ENCODE measurements at regions not wholly inside any gene's neighbourhood (a gene's known extent, or its start where the extent isn't known, plus 50 kb on each side); places are given as distances from the start of the nearest gene placed in this dataset.

DNA sequence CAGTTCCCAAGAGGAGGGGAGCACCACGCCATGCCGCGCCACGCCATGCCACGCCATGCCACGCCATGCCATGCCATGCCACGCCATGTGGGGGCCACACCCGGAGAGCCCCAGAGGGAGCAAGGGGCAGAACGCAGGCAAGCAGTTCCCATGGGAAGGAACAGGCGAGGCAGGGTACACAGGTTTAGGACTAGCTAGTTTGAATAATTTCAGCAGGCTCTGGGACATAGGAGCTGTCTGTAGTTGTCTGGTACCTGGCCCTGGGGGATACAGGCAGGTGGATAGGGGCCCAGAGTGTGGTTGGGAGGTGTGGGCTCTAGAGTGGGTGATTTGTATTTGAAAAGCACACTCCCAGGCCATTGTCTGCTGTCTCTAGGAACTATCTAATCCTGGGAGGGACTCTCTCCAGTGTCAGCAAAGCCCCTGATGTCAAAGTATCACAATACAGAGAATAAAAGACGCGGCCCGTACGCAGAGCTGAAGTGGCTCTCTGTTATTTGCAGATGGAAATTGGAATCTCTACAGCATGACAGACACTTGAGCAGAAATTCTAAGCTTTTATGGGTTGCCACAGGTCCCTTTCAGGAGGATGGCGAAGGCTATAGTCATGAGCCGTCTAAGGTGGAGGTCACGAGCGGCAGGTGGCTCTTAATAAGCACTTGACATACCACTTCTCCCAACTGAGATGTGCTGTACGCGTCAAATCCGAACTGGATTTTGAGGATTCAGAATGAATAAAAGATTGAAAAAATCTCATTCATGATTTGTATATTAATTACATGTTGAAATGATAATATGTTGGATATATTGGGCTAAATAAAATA, 220.8 kb upstream of the TNRC6C start:
- DNase-seq, result no peak

DNA sequence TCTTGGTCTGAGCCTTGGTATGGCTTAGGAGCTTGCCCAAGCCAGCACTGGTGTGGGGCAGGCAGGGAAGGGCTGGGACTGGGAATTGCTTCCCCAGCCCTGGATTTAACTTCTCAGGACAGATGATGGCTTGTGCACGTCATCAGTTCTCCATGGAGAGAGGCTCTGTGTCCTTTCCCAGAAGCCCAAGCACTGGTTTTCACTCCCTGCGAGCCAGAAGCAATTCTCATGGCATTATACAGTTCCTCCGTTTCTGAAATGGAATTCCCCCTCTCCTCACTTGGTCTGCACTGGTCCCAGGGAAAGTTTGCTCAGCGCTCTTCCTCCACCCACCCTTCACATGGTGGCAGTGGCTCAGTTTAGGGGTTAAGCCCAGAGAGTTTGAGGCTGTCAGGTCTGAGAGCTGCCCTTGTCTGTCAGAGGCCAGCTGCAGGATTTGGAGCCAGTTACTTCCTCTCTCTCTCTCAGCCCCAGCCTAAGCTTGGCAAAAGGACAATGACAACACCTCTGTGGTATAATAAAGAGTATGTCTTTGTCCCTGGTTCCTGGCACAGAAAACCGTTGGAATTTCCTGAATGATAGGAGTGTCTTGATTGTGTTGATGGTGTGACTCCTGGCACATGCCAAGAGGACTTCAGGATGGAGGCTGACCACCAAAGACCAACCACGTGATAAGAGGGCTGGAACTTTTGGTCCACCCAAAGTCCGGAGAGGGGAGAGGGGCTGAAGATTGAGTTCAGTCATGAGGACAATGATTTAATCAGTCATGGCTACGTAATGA, 219.6 kb upstream of the TNRC6C start:
- no peak for DNase-seq

DNA sequence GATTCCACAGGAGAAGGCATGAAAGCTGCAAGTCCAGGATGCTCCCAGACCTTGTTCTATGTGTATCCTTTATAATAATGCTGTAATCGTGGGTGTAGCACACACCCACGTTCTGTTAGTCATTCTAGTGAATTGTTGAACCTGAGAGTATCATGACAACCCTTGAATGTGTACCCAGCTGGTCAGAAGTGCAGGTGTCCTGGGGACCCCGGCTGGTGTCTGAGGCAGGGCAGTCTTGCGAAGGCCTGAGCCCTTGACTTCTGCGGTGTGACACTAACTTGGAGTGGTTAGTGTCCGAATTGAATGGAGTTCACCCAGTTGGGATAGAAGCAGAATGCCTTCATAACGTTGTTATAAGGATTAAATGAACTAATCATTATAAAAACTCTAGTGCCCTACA, 218.0 kb upstream of the TNRC6C start:
- DNase-seq, result no peak

GRCh38 chr17:77741109-77741508, 217.4 kb upstream of the TNRC6C start:
- DNase-seq, result peak; percentile 4

DNA sequence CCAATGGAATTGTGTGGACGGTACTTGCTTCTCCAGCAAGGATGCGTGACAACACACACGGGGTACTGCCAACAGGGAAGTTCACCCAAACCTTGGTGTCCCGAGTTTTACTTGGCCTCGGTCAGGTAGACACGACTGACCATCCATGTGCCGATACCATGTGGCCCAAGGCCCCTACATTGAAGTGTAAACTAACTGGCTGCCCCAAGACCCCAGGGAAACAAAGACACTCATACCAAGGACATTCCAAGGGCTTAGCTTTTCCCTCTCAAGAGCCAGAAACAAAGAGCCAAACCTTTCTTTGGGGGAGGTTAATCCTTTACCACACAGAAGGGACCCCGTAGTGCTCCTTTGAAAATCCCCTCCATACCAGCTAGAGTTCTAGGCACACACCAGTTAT, 215.9 kb upstream of the TNRC6C start:
- no peak for DNase-seq

GRCh38 chr17:77744066-77744988, 214.2 kb upstream of the TNRC6C start:
- DNase-seq, result no peak

DNA sequence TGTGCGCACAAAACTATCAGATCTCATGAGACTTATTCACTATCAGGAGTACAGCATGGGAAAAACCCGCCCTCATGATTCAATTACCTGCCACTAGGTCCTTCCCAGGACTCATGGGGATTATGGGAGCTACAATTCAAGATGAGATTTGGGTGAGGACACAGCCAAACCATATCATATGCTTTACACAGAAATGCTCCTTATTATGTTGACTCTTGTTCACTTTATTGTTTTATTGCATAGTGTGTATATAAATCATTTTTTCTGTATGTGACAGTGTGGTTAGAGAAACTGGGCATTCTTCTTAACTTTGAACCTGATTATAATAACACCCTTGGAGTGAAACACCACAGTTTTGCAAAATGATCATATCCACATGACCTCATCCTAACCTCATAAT, 212.8 kb upstream of the TNRC6C start:
- DNase-seq, result no peak

- no peak for DNase-seq
Observed at GRCh38 chr17:77746393-77746792, 212.1 kb upstream of the TNRC6C start.

GRCh38 chr17:77746896-77747554, 211.5 kb upstream of the TNRC6C start:
- DNase-seq, result no peak

- DNase-seq, result no peak
Observed at GRCh38 chr17:77748436-77748835, 210.1 kb upstream of the TNRC6C start.

DNA sequence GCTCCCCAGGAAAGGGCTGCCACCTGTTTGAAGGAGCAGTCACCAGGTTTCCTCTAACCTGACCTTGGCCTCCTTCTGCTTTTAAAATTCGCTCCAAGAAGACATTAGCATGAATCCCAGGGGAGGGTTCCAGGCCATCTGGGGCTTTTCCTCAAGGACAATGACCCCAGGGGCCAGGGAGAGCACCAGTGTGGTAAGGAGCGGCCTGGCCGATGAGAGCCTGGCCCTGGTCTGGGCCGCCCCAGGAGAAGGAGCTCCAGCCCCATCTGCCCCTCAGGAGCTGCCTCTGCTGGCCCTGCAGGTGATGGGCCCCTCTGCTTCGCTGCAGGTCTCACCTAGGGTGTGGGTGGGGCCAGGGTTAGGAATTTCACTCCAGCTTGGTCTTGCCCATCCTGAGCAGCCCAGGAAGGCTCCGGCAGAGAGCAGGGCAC, 209.2 kb upstream of the TNRC6C start:
- no peak for DNase-seq

- no peak for DNase-seq
Observed at GRCh38 chr17:77749989-77750388, 208.5 kb upstream of the TNRC6C start.

GRCh38 chr17:77750427-77751043, 208.0 kb upstream of the TNRC6C start:
- DNase-seq, result no peak

DNA sequence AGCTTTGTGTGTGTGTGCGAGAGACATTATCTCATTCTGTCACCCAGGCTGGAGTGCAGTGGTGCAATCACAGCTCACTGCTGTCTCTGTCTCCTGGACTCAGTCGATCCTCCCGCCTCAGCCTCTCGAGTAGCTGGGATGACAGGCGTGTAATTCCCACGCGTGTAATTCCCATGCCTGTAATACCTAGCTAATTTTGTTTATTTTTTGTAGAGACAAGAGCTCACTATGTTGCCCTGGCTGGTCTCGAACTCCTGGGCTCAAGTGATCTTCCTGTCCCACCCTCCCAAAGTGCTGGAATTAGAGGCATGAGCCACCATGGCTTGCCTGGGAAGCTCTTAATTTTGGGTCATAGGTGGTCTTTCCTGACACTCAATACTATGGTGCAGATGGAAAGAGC, 205.3 kb upstream of the TNRC6C start:
- DNase-seq, result no peak

- DNase-seq, result no peak
Observed at GRCh38 chr17:77753691-77754245, 204.7 kb upstream of the TNRC6C start.

GRCh38 chr17:77754956-77755355, 203.5 kb upstream of the TNRC6C start:
- DNase-seq, result no peak

DNA sequence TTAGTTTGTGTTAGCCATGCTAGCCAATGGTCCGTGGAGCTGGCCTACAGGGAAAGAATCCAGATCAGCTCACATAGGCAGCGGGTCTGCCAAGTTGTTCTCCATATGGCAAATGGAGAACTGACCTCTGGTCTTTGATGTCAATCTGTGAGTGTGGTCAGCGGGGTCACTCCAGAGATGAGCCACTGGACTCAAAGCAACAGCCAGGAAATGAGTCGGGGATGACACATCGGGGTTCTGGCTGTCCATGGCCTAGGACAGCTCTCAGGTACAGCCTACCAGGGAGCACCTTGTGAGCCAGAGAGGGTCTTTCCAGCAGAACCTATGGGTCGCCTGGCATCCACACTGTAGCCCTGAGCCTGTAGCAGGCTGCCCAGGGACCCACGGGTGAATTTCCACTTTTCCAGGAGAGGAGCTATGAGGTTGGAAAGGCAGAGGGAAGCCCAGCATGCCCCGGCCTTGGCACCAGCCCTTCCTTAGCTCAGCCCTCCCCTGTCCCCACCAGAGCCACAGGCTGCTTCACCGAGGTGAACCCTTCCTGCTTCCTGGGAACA, 203.0 kb upstream of the TNRC6C start:
- DNase-seq, result no peak

GRCh38 chr17:77756028-77756427, 202.5 kb upstream of the TNRC6C start:
- no peak for DNase-seq

DNA sequence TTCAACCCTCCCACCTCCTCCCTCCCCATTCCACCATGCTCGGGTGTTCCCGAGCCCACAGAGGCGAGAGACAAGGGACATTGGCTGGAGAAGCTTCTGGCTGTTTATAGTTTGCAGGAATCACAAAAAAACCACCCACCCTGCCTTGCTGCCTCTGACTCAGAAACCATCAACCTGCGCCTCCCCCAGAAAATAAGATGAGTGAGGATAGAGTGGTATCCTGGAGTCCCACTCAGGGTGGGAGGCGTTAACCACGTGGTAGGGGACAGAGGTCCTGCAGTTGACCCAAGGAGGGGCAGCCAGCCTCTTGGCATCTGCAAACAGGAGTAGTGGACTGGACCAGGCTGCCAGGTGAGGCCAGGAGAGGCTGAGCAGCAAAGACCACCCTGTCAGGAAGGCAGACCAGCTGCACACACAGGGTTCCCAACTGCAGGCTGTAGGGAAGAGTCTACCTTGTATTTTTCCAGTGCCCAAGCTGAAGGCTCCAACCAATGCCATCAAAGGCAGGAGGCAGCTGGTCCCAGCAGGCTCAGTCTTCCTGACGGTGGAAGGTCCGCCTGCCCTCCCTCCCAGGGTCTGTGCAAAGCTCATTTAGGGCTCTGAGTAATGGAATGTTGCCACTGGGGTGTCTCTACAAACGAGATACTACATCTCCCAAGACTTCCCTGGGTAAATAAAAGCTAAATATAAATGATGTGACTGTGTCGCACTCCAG, 201.5 kb upstream of the TNRC6C start:
- no peak for DNase-seq

DNA sequence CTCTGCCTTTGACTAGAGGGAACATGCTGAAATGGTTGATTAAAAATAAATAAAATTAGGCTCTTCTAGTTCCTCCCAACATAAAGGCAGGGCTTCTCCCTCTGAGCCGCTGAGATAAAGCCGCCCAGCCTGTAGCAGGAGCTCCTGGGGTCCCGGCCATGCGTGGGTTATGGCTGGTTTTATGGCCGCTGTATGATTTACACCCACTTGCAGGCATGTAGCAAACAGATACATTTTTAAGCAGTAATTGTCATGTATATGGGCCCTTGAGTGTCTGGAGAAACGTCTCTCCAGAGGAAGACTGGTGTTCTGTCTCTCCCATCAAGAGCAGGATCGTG, 201.0 kb upstream of the TNRC6C start:
- no peak for DNase-seq

DNA sequence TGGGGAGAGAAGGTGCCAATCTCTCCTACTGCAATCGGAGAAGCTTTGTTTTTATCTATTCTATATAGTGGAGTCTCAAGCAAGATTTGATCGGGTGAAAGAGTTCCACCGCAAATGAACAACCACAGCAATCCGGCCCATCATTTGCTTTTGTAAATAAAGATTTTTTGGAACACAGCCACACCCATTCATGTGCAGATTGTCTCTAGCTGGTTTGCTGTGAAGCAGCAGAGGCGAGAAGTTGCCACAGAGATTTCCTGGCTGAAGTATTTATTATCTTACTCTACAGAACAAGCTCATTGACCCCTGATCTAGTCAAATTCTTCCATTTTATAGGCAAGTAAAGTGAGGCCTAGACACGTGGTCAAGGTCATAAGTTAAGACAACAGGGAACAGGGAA, 195.5 kb upstream of the TNRC6C start:
- no peak for DNase-seq
